Nephron (organoid): ENCODE measurements at regions not wholly inside any gene's neighbourhood (a gene's known extent, or its start where the extent isn't known, plus 50 kb on each side); places are given as distances from the start of the nearest gene placed in this dataset.

Experiments
- H3K27ac Mint-ChIP-seq, 3 experiments: 2 replicates each; pipeline ENCODE4 v1.8.0; 2020; ENCODE audit warnings: mixed read lengths in 3 of 3, mild to moderate bottlenecking in 2 of 3, moderate library complexity in 1 of 3
- H3K27me3 Mint-ChIP-seq: 2 replicates; pipeline ENCODE4 v1.8.0; 2021; ENCODE audit warnings: low read depth, mild to moderate bottlenecking, moderate library complexity, mixed read lengths
- H3K36me3 Mint-ChIP-seq: 2 replicates; pipeline ENCODE4 v1.8.0; 2020; ENCODE audit warnings: low read depth, mixed read lengths
- H3K4me1 Mint-ChIP-seq: 2 replicates; pipeline ENCODE4 v1.8.0; 2020; ENCODE audit warnings: mixed read lengths
- H3K4me3 Mint-ChIP-seq, 3 experiments: 2 replicates each; pipeline ENCODE4 v1.8.0; 2020; ENCODE audit warnings: mild to moderate bottlenecking in 3 of 3, mixed read lengths in 3 of 3, moderate library complexity in 2 of 3
- H3K9me3 Mint-ChIP-seq: 2 replicates; pipeline ENCODE4 v1.8.0; 2020; ENCODE audit warnings: mixed read lengths
- CTCF ChIP-seq, 3 experiments: fragments of 200-600 bp; sonication (generic); IDR thresholded peaks; one replicate each; pipeline ENCODE4 v1.5.0; 2021; ENCODE audit warnings: antibody characterized with exemption in 3 of 3; ENCODE audit not compliant: unreplicated experiment in 3 of 3

- no peaks in the 10 kb centered on the region for H3K27me3 Mint-ChIP-seq
- no peaks in the 10 kb centered on the region for H3K9me3 Mint-ChIP-seq
- H3K4me3 Mint-ChIP-seq = no peak overlapping the region
- no peak for TF ChIP-seq CTCF (IDR thresholded peaks at IDR 0.05; ENCODE audit: unreplicated experiment in 3 of 3)
- no peaks in the 10 kb centered on the region for H3K4me1 Mint-ChIP-seq
- H3K36me3 Mint-ChIP-seq = no peaks in the 10 kb centered on the region
- H3K27ac Mint-ChIP-seq = no peak overlapping the region
Observed at GRCh38 chr9:119477197-119477596, 108.0 kb upstream of the BRINP1 start.

- Mint-ChIP-seq H3K4me3 (no peak overlapping the region), H3K36me3 (no peaks in the 10 kb centered on the region), H3K9me3 (no peaks in the 10 kb centered on the region), H3K4me1 (no peaks in the 10 kb centered on the region), H3K27me3 (peaks cover 9% of the 10 kb centered on the region), H3K27ac (no peak overlapping the region)
- no peak for TF ChIP-seq CTCF (IDR thresholded peaks at IDR 0.05; ENCODE audit: unreplicated experiment in 3 of 3)
Observed at GRCh38 chr9:119458068-119458467, 88.8 kb upstream of the BRINP1 start.

DNA sequence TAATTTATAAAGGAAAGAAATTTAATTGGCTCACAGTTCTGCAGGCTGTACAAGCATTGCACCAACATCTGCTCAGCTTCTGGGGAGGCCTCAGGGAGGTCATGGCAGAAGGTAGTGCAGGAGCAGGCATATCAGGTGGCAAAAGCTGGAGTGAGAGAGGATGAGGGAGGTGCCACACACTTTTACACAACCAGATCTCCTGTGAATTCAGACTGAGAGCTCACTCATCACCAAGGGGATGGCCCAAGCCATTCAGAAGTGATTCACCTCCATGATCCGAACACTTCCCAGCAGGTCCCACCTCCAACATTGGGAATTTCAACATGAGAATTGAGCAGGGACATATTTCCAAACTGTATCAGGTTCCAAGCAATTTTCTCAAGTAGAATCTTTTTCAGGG lies 84.7 kb upstream of the BRINP1 start:
- no peaks in the 10 kb centered on the region for H3K4me1 Mint-ChIP-seq
- H3K4me3 Mint-ChIP-seq = no peak overlapping the region
- H3K27ac Mint-ChIP-seq = no peak overlapping the region
- no peaks in the 10 kb centered on the region for H3K36me3 Mint-ChIP-seq
- H3K9me3 Mint-ChIP-seq = peaks cover 2% of the 10 kb centered on the region
- no peak for TF ChIP-seq CTCF (IDR thresholded peaks at IDR 0.05; ENCODE audit: unreplicated experiment in 3 of 3)
- peaks cover 5% of the 10 kb centered on the region for H3K27me3 Mint-ChIP-seq

GRCh38 chr9:119453490-119453911 lies 84.3 kb upstream of the BRINP1 start:
- Mint-ChIP-seq H3K9me3 (peaks cover 2% of the 10 kb centered on the region), H3K36me3 (no peaks in the 10 kb centered on the region), H3K4me3 (no peak overlapping the region), H3K4me1 (no peaks in the 10 kb centered on the region), H3K27me3 (peaks cover 5% of the 10 kb centered on the region), H3K27ac (no peak overlapping the region)
- no peak for TF ChIP-seq CTCF (IDR thresholded peaks at IDR 0.05; ENCODE audit: unreplicated experiment in 3 of 3)

GRCh38 chr9:119451426-119451825 lies 82.2 kb upstream of the BRINP1 start:
- H3K27me3 Mint-ChIP-seq = no peaks in the 10 kb centered on the region
- H3K4me3 Mint-ChIP-seq = no peak overlapping the region
- H3K36me3 Mint-ChIP-seq = no peaks in the 10 kb centered on the region
- H3K4me1 Mint-ChIP-seq = no peaks in the 10 kb centered on the region
- H3K9me3 Mint-ChIP-seq = peaks cover 2% of the 10 kb centered on the region
- no peak for TF ChIP-seq CTCF (IDR thresholded peaks at IDR 0.05; ENCODE audit: unreplicated experiment in 3 of 3)
- no peak overlapping the region for H3K27ac Mint-ChIP-seq

DNA sequence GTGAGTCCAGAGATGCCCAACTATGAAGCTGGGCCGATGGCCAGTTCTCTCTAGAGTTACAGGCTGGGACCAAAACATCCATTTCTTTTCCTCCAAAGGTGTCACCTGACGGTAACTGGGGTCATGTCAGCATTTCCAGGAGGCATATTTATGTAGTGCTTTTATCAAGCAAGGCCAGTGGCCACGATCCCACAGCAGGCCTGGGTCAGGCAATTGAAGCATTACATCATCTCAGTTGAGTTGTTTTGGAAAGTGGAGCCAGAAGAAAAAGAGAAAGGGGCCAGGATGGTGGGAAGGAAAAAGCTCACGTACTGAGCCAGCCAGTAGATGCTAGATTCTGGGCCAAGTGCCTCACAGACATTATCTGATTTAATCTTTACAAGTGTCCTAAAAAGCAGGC lies 73.9 kb upstream of the BRINP1 start:
- H3K9me3 Mint-ChIP-seq = no peaks in the 10 kb centered on the region
- no peak overlapping the region for H3K27ac Mint-ChIP-seq
- no peaks in the 10 kb centered on the region for H3K36me3 Mint-ChIP-seq
- H3K4me3 Mint-ChIP-seq = no peak overlapping the region
- TF ChIP-seq CTCF (IDR thresholded peaks at IDR 0.05; ENCODE audit: unreplicated experiment in 3 of 3) = no peak
- peaks cover 7% of the 10 kb centered on the region for H3K4me1 Mint-ChIP-seq
- no peaks in the 10 kb centered on the region for H3K27me3 Mint-ChIP-seq
